ENCODE measurements at regions not wholly inside any gene's neighbourhood (a gene's known extent, or its start where the extent isn't known, plus 50 kb on each side); places are given as distances from the start of the nearest gene placed in this dataset.

DNA sequence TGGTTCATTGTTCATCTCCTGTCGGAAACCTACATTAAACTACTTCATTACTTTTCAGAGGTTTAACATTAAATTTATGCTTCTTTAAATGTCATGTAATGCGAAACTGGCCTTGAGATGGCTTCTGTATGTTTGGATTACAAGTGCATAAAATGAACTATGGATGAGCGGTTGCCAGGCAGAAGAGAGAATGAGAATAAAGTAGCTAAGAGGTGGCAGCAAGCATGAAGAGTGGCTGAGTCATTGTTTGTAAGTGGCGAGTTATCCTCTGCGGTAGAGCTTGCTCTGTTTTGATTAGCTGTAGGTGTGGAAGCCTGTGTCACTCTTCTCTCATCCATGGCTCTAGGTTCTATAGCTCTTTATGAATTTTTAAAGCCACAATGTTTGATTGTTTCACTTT is 1139.6 kb upstream of the PCDH9 start:
- H2AFZ ChIP-seq (ENCODE audit: control insufficient read depth, low read length) = no peak overlapping the region
- FAIRE-seq = no peak
- no peak for DNase-seq (ENCODE audit: low read depth, low spot score)

DNA sequence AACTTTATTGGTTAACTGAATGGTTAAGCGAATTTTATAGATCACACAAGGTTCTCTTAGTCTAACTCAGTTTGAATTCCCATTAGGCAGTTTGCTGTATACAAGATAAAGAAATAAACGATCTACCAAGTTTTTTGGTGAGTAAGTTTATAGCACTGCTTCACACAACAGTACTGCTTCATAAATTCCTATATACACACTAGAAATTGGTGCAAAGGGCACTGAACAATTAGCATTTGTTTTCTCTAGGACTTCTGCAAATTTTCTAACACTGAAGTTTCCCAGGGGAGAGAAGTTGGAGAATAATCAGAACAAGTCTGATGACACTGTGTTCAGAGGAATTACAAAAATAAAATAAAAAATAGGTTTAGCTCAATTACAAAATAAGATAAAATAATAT is 1138.8 kb upstream of the PCDH9 start:
- H3K4me3 ChIP-seq (ENCODE audit: control insufficient read depth in 2 of 3, extremely low read depth in 1 of 3, insufficient read depth in 2 of 3, low read depth in 1 of 3, low read length in 3 of 3) = no peak overlapping the region
- no peak overlapping the region for H3K27ac ChIP-seq (ENCODE audit: control insufficient read depth, insufficient read depth, low read length)
- no peak overlapping the region for H3K4me2 ChIP-seq (ENCODE audit: control insufficient read depth, extremely low read depth, insufficient read depth, low read depth, low read length)
- no peaks in the 10 kb centered on the region for H4K20me1 ChIP-seq (ENCODE audit: control insufficient read depth, extremely low read depth, insufficient read depth, low read length)
- H3K27me3 ChIP-seq (ENCODE audit: control insufficient read depth, extremely low read depth, insufficient read depth, low read length) = no peaks in the 10 kb centered on the region
- TF ChIP-seq EZH2 (IDR thresholded peaks at IDR 0.05; ENCODE audit: low read length) = no peak
- no peak for TF ChIP-seq CTCF (optimal IDR thresholded peaks at IDR 0.05 in 1 of 3, IDR thresholded peaks at IDR 0.05 in 1 of 3, conservative IDR thresholded peaks at IDR 0.05 in 1 of 3; ENCODE audit: extremely low read depth in 1 of 3, insufficient read depth in 2 of 3, low read length in 3 of 3)
- no peaks in the 10 kb centered on the region for H3K79me2 ChIP-seq (ENCODE audit: control insufficient read depth, insufficient read depth, low read length)
- H3K9me3 ChIP-seq (ENCODE audit: control insufficient read depth, low read depth, low read length) = peaks cover 1% of the 10 kb centered on the region
- dilution Hi-C loops (cut with MboI; ENCODE audit: extremely low pct_ligation_motif_present, low sequenced_read_pairs) = no loop called here
- no peak overlapping the region for H3K9ac ChIP-seq (ENCODE audit: control insufficient read depth, extremely low read depth, insufficient read depth, low read length)
- H3K9me1 ChIP-seq (ENCODE audit: control insufficient read depth, extremely low read depth, insufficient read depth, low read length) = no peaks in the 10 kb centered on the region
- FAIRE-seq = no peak
- no peaks in the 10 kb centered on the region for H3K4me1 ChIP-seq (ENCODE audit: control insufficient read depth, extremely low read depth, insufficient read depth, low read length)
- H2AFZ ChIP-seq (ENCODE audit: control insufficient read depth, low read length) = no peak overlapping the region
- H3K36me3 ChIP-seq (ENCODE audit: control insufficient read depth in 2 of 2, extremely low read depth in 1 of 2, insufficient read depth in 2 of 2, low read length in 2 of 2) = no peaks in the 10 kb centered on the region
- DNase-seq (ENCODE audit: low read depth, low spot score) = no peak

More for the DNA sequence above, 1139.6 kb upstream of the PCDH9 start:
- no peaks in the 10 kb centered on the region for H4K20me1 ChIP-seq (ENCODE audit: control insufficient read depth, extremely low read depth, insufficient read depth, low read length)
- H3K9me3 ChIP-seq (ENCODE audit: control insufficient read depth, low read depth, low read length) = peaks cover 1% of the 10 kb centered on the region
- dilution Hi-C loops (cut with MboI; ENCODE audit: extremely low pct_ligation_motif_present, low sequenced_read_pairs) = no loop called here
- H3K9me1 ChIP-seq (ENCODE audit: control insufficient read depth, extremely low read depth, insufficient read depth, low read length) = no peaks in the 10 kb centered on the region
- H3K36me3 ChIP-seq (ENCODE audit: control insufficient read depth in 2 of 2, extremely low read depth in 1 of 2, insufficient read depth in 2 of 2, low read length in 2 of 2) = no peaks in the 10 kb centered on the region
- H3K4me2 ChIP-seq (ENCODE audit: control insufficient read depth, extremely low read depth, insufficient read depth, low read depth, low read length) = no peak overlapping the region
- H3K4me3 ChIP-seq (ENCODE audit: control insufficient read depth in 2 of 3, extremely low read depth in 1 of 3, insufficient read depth in 2 of 3, low read depth in 1 of 3, low read length in 3 of 3) = no peak overlapping the region
- H3K4me1 ChIP-seq (ENCODE audit: control insufficient read depth, extremely low read depth, insufficient read depth, low read length) = no peaks in the 10 kb centered on the region
- no peak overlapping the region for H3K27ac ChIP-seq (ENCODE audit: control insufficient read depth, insufficient read depth, low read length)
- no peaks in the 10 kb centered on the region for H3K79me2 ChIP-seq (ENCODE audit: control insufficient read depth, insufficient read depth, low read length)
- no peak overlapping the region for H3K9ac ChIP-seq (ENCODE audit: control insufficient read depth, extremely low read depth, insufficient read depth, low read length)
- TF ChIP-seq EZH2 (IDR thresholded peaks at IDR 0.05; ENCODE audit: low read length) = no peak
- TF ChIP-seq CTCF (optimal IDR thresholded peaks at IDR 0.05 in 1 of 3, IDR thresholded peaks at IDR 0.05 in 1 of 3, conservative IDR thresholded peaks at IDR 0.05 in 1 of 3; ENCODE audit: extremely low read depth in 1 of 3, insufficient read depth in 2 of 3, low read length in 3 of 3) = no peak
- H3K27me3 ChIP-seq (ENCODE audit: control insufficient read depth, extremely low read depth, insufficient read depth, low read length) = no peaks in the 10 kb centered on the region

Data from keratinocyte (primary cell).